ENCODE measurements at regions not wholly inside any gene's neighbourhood (a gene's known extent, or its start where the extent isn't known, plus 50 kb on each side); places are given as distances from the start of the nearest gene placed in this dataset.
"Not testable (repeated sequence)": the region's sequence is repeated elsewhere in the genome, so short reads cannot be mapped to it uniquely, and the experiment has no call there.

DNA sequence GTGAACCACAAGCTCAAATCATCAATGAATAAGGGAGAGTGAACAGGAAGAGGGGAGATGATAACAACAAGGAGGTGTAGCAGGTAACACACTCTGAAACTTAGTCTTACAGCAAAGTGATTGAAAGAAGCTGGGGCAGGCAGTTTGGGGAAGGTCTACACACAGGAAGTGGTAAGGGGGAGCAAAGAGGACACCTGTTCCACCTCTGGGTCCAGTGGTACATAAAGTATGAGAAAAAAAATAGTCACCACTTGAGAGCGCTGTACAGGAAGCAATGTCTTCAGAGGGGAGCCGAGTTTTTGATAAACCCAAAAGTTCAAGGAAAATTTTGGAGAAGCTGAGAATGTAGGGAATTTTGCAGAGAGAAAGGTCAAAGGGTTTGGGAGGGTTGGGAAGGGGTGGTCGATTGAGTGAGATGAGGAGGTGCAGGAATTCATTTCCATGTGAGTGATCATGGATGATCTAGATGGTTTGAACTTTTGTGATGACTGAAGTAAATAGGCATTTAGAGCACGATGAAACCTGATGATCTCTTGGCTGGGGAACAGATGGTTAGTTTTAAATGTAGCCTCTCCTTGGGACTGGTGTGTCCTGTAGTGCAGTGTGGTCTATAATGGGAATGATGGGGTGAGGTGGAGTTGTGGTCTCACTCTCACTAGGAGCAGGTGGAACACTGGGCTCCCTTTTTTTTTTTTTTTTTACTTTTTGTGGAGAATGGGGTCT is 142.0 kb downstream of the RBMX2 start:
- ATAC-seq (no peak), DNase-seq (no peak)
- Histone ChIP-seq H3K36me3 (no peaks in the 10 kb centered on the region), H3K27ac (no peak overlapping the region), H3K4me3 (no peak overlapping the region), H3K4me1 (no peaks in the 10 kb centered on the region), H3K27me3 (peaks cover 0 to 20% (median 0%) of the 10 kb centered on the region in 9 donors), H3K9me3 (no peaks in the 10 kb centered on the region)
- intact Hi-C loops (cut with DNase I): loop anchor here in 2 of 10 donors (5.0 kb wide), 1 partner anchor 374 kb away; no protein-coding TSS in a partner anchor
- 57 to 74% (median 70%) methylated on average over 4 of the region's 4 CpGs for WGBS, 4 donors
- TF ChIP-seq, protein P1, sequence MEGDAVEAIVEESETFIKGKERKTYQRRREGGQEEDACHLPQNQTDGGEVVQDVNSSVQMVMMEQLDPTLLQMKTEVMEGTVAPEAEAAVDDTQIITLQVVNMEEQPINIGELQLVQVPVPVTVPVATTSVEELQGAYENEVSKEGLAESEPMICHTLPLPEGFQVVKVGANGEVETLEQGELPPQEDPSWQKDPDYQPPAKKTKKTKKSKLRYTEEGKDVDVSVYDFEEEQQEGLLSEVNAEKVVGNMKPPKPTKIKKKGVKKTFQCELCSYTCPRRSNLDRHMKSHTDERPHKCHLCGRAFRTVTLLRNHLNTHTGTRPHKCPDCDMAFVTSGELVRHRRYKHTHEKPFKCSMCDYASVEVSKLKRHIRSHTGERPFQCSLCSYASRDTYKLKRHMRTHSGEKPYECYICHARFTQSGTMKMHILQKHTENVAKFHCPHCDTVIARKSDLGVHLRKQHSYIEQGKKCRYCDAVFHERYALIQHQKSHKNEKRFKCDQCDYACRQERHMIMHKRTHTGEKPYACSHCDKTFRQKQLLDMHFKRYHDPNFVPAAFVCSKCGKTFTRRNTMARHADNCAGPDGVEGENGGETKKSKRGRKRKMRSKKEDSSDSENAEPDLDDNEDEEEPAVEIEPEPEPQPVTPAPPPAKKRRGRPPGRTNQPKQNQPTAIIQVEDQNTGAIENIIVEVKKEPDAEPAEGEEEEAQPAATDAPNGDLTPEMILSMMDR (IDR thresholded peaks at IDR 0.05): no peak
- no peak for TF ChIP-seq POLR2A (IDR thresholded peaks at IDR 0.05)

DNA sequence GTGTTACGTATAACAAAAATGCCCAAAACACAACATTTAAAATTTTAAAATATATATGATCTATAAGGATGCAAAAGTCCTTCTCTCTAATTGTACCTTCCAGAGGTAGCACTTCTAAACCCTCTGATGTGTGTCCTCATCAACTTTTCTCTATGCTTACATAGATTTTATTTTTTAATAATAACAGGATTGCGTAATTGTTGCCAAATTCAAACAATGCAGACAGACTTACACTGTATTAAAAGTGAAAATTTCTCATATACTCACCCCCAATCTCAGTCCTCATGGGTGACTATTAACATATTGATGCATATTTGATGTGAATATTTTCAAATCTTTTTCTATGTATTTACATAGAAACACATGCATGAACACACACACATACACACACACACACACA is 144.0 kb downstream of the RBMX2 start:
- Histone ChIP-seq H3K9me3 (no peaks in the 10 kb centered on the region), H3K4me1 (no peaks in the 10 kb centered on the region), H3K36me3 (no peaks in the 10 kb centered on the region), H3K27me3 (peaks cover 0 to 23% (median 0%) of the 10 kb centered on the region in 9 donors), H3K4me3 (no peak overlapping the region), H3K27ac (no peak overlapping the region)
- 86 to 100% (median 91%) methylated on average over 2 of the region's 2 CpGs for WGBS, 4 donors
- no peak for TF ChIP-seq POLR2A (IDR thresholded peaks at IDR 0.05)
- TF ChIP-seq, protein P1 (IDR thresholded peaks at IDR 0.05): no peak
- ATAC-seq: no peak
- no peak for DNase-seq
- intact Hi-C loops (cut with DNase I): no loop called here

DNA sequence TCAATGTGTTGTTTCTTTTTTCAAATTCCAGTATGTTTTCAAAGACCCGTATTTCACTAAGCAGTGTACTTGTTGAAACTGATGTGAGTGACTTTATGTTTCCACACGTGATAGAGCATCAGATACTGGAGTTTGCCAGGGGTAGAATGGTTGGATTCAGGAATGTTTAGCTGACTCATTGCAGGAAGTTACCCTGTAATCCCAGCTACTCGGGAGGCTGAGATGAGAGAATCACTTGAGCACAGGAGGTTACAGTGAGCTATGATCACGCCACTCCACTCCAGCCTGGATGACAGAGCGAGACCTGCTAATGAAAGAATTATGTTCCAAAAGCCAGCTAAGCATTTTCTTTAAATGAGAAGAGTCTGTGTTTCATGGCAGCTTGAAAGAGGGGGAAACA is 147.6 kb downstream of the RBMX2 start:
- 42 to 59% (median 53%) methylated on average over 5 of the region's 5 CpGs for WGBS, 4 donors
- DNase-seq; intact Hi-C loops (cut with DNase I): not testable (repeated sequence)

DNA sequence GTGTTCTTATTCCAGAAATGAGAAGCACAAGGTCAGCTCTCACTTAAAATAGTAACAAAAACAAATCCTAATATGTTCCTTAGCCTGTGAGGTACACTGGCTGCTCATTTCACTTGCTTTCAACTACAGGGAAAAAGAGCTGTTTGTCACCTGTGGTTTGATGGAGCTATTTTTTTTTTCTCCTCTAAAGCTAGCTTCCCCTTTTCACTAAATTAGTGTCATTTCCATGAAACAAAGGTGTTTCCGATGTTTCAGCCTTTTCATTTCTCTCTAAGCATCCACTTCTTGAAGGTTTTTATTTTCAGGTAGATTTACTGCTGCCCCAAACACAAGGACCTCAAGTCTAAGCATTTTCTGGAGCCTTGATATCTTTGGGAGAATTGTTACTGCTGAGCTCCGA is 148.6 kb downstream of the RBMX2 start:
- no peak overlapping the region for H3K27ac ChIP-seq
- TF ChIP-seq, protein P1 (IDR thresholded peaks at IDR 0.05): no peak
- TF ChIP-seq POLR2A (IDR thresholded peaks at IDR 0.05): no peak
- no peaks in the 10 kb centered on the region for H3K9me3 ChIP-seq
- 75 to 84% (median 78%) methylated on average over 2 of the region's 2 CpGs for WGBS, 4 donors
- no peaks in the 10 kb centered on the region for H3K36me3 ChIP-seq
- ATAC-seq (no peak), DNase-seq (no peak)
- intact Hi-C loops (cut with DNase I): no loop called here
- peaks cover 0 to 20% (median 0%) of the 10 kb centered on the region in 9 donors for H3K27me3 ChIP-seq
- no peak overlapping the region for H3K4me3 ChIP-seq
- no peaks in the 10 kb centered on the region for H3K4me1 ChIP-seq

More for the DNA sequence above, 147.6 kb downstream of the RBMX2 start:
- not testable (repeated sequence) for ATAC-seq, H3K36me3 ChIP-seq, H3K9me3 ChIP-seq, H3K4me1 ChIP-seq, H3K27ac ChIP-seq, H3K4me3 ChIP-seq
- peaks cover 0 to 20% (median 0%) of the 10 kb centered on the region in 9 donors for H3K27me3 ChIP-seq

All from heart left ventricle (tissue), 16 donors.